ENCODE measurements at regions not wholly inside any gene's neighbourhood (a gene's known extent, or its start where the extent isn't known, plus 50 kb on each side); places are given as distances from the start of the nearest gene placed in this dataset.
"Not testable (repeated sequence)": the region's sequence is repeated elsewhere in the genome, so short reads cannot be mapped to it uniquely, and the experiment has no call there.

DNA sequence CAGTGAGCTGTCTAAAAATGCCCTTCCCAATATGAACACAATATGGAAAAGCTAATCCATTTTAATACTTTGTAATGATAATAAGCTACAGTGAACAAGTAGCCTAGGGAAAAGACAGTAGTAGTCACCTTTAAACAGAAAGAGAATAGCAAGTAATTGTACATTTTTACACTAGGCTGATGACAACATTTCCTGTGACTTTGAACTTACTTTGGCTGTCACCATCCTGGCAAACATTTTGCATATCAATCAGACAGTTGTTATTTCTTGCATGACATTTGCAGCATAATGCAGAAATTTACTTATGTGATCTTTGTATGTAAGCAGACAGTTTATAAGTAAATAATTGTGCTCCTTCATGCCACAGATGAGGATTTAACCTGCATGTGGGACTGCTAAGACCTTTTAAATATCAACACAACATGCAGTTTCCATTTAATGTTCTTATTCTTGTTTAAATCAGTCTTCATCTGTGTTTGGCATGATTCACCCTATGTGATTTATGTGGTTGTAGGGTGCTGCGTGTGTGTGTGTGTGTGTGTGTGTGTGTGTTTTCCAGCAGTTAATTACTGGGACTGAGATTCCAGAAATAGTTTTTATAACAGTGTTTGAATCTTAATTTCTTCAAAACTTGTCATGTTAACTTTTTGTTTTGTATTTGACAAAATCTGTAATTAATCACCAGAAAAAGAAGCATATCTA, 997.1 kb upstream of the ARRDC3 start:
- no peak for DNase-seq

DNA sequence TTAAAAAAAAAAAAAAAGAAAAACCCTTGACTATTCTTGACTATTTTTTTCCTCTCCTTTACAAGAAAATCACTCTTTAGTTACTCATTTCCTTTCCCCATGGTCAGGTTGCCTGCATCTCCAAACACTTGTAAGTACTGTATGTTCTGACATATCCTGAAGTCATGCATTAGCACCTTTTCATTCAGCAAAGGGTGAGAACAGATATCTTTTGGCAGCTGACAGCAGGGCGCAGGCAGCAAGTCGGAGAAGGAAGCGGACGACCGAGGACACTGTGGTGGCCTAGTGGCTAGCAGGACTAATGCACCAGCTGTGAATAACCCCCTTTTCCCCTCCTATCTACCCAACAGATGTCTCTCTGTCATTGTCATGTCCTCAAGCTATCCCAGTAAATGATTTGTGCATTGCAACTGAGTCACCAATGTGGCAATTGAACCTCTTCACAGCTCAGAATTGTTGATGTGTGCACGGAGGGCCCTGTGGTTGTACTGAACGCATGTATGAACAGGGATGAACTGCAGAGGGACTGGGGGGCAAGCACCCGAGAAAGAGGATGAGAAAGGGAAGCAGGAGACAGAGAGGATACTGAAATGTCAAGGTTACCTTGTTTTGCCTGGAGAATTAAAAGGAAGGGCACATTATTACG, 996.0 kb upstream of the ARRDC3 start:
- DNase-seq = no peak

DNA sequence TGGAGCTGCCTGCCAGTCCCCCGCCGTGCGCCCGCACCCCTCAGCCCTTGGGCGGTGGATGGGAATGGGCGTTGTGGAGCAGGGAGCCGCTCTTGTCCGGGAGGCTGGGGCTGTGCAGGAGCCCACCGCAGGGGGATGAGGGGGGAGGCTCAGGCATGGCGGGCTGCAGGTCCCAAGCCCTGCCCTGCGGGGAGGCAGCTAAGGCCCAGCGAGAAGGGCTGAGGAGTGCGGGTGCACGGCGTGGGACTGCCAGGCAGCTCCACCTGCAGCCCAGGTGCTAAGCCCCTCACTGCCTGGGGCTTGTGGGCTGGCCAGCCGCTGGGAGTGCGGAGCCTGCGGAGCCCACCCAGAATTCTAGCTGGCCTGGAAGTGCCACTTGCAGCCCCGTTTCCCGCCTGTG, 991.7 kb upstream of the ARRDC3 start:
- DNase-seq = no peak

DNA sequence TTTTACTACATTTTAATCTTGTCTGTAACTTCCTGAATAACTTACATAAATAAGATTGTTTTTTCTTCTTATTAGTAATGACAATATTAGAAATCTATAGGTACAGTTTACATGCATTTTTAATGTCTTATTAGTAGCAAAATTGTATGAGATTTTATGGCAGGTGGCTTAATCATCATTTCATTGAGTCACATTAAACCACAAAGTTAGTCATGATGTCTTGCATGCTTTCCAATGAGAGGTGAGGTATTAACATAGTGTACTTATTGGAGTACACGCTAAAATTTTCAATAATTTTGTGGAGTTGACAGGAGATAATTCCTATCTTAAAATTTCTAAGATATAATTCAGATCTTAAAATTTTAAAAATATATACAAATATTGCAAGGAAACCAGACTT, 989.6 kb upstream of the ARRDC3 start:
- no peak for DNase-seq

DNA sequence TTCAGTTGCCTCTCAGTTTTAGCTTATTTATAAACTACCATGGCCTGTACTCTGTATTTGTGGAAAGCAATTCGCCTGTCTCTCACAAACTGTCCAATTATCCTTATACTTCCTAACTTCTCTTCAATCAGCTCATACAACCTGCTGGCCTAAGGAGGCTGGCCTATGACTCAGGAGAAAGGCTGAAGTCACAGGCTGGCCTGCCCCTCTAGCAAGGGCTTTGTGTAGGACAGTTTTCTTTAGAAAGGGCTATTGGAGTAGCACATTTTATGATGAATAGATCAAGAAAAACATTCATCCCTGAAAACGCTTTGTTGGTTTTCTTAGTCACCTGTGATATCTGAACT, 988.7 kb upstream of the ARRDC3 start:
- no peak for DNase-seq

DNA sequence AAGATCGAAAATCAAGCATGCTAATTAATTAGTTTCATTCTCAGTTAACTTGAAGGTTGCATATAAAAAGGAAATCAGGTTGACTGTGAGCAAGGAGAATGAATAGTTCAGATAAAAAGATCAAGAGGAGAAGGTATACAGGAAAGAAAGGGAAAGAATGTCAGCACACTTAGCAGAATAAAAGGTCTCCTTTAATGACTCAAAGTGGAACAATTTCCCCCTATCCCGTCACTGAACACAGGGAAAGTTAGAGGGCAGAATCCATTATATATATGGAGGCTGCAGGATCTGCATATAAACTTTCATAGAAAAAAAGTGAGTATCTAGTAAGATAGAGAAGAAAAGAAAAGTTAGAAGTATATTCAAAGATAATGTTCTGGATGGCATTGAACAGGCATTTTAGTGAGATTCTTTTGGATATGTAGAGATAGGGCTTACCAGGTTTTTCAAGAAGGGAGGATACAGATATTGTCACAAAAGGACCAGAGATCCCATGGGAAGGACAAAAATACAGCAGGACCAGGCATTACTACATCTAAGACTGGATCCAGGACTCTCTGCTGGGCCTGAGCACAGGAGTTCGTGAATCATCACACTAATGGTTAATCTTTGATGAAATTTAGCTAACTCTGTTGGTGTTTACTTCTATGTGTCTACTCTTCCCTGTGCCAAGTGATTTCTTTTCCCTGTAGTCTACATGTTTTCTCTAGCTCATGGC, 988.2 kb upstream of the ARRDC3 start:
- DNase-seq = no peak

DNA sequence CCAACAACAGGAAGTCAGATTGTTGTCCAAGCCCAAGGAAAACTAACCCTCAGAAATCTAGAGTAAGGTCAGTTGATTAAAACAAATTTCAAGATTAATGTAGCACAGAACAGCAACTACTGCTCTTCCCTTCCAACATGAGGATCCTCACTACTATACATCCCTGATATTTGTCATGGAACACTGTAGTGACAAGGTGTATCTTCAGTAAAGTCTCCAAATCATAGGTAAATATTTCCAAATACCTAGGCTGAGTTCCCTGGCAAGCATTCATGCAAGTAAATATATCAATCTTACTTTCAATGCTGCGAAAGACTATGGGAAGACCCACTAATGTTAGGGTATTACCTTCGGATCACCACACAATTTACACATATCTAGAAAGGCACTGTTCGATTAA, 986.9 kb upstream of the ARRDC3 start:
- DNase-seq = no peak

DNA sequence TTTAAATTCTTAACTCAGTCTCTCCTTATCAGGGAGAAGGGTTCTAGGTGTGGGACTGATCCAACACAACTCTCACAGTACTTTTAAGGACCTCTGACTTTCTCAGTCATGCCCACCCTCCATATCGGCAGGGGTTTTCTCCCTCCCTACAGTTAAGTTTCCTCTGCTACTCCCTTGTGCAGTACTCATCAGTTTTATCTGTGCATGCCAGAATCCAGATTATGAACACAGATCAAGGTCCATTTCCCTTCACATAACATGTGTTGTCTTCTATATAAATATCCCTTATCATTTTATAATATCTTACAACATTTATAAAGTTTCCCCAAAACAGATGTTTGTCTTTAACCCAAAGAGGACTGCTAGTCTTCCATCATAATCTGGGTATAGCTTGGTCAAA, 986.5 kb upstream of the ARRDC3 start:
- no peak for DNase-seq

DNA sequence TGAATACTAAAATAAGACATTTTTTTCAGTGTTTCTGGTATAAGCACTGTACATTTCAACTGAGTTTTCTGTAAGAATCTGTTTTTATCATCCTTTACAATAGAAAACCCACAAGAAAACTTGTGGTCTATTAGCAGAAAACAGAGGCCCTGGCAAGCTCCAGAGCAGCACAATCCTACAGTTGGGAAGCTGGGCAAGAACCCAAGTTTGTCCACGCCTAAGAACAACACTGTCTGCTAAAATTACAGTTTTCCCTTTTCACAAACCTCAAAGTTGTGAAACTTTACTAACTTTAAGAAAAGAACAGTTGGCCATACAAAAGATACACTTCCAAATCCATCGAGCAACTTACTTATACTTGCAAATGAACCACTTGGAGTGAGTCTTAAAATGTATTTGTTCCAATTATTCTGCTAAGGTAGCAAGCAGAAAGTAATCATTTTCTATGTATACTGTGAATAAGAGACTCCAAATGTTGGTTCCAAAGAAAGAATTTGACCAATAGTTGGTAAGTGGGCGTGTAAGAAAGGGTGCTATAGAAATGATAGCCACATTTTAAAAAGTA, 982.0 kb upstream of the ARRDC3 start:
- DNase-seq = no peak

DNA sequence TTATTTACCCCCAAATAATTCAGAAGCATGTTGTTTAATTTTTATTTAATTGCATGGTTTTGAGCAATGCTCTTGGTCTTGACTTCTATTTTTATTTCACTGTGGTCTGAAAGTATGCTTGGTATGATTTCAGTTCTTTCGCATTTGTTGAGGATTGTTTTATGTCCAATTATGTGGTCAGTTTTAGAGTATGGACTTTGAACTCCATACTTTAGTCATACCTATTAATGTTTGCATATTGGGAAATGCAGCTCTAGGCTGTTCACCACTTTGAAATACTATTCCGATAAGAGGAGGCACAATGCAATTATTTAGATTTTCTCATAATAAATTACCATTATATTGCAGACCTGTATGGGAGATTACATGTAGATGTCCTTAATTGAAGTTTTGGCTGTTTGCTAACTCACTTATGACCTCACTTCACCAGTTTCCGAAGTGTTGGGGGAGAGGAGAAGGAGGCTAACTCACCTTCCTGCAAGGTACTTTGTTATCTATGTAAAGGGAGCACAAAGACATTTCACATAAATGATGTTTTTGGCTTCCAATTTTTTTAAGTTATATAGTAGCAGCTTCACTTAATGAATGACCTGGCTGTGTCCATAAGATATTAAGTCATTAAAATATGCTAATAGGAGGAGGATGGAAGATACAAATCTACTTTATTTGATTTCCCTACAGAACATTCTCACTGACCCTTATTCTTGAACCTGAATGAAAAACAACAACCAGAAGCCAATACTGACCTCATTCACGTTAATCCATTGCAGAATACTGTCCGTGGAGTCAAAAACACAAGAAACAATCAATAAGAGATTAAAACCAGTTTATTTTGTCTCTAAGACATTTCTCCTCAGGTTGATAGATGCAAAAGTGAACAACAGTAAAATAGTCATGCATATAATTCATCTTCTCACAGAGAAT, 970.3 kb upstream of the ARRDC3 start:
- no peak for DNase-seq

DNA sequence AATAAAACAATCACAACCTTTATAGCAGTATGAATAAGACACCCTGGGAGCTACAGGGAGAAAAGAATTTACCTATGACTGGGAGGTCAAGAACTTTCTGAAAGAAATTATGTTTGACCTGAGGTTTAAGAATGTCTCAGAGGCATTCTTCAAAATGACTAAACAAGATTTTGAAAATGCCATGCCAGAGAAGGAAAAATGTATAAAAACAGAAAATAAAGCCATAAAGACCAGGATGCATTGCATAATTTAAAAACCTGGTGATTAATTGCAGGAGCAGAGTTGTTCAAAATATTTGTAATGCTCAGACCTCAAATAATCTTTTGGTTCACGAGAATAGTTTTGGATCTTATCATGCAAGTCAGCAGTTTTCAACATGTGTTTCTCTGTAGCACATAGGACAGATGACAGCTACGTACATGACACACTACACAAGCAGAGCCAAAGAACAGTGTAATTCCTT, 954.7 kb upstream of the ARRDC3 start:
- DNase-seq = no peak

DNA sequence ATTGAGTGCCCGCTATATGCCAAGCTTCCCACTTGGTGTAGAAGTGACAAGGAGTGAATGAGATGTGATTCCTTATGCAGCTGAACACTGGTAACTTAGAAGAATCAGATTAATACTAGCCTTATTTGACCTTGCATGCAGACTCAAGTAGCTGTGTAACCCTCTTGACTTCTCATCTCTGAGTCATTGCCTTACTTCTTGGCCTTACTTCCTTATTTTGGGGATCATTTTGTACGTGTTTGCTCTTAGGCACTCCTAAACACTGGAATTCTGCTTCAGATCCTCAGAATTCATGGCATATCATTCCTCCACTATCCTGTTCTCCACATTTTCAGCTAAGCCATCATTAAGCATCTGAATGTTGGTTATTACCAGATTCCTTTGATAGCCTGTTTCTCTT, 948.9 kb upstream of the ARRDC3 start:
- DNase-seq = no peak

DNA sequence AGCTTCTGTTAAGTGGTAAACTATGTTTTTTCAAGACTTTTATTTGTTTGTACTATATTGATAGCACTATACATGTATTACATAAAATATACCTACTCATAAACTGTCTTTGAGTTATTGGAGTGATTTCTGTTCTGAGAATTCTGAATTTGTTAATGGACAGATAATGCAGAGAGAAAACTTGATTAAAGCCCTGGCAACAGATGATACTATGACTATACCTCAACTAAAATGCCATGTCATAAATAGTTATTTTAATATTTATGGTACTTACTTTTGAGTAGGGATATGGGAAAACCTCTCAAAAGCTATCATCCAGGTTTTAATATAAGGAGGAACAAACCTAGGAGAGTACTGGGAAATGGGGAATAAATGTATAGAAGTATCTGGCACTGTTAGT, 947.2 kb upstream of the ARRDC3 start:
- no peak for DNase-seq

DNA sequence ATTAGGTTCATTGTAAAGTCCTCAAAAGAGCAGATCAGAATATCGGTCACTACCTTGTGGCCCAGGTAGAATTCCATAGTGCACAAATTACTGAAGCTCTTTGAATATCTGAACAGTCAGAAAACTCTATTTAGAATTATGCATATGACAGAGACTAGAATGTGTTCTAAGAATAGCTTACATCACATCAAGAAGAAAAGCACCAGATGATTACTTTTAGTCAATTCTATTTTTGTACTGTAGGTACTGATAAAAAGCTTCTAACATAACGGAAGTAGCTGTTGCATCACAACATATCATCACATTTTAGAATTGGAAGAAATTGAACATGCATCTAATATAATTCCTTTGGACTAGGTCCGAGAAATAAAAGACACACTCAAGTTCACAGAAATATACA, 946.6 kb upstream of the ARRDC3 start:
- DNase-seq = no peak

DNA sequence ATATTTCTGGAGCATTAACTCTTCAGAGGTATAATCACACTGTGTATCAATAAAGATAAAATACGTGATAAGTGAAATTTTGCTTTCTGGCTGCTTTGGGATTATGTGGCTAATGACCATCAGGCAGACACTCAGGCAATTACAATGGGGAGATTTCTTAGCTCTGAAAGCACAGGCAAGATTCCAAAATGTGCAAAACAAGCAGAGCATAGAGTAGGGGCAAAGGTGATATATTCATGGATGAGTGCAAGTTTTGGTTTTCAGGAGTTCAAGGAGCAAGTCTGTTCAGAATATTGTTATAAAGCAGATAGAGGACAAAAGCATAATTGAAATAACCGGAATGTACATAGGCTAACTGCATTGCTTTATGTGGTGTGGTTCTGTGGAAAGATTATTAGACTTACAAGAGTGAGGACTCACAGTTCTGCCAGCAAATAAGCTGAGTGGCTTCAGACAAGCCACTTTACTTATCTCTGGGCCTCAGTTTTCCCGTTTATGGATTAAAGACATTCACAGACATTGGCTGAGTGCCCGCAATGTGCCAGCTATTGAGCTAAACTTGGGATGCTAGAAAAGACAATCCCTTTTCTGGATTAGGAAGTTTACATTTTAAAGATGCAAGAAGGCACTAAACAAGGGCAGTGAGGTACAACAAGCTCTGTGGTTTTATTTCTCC, 945.6 kb upstream of the ARRDC3 start:
- DNase-seq = no peak

DNA sequence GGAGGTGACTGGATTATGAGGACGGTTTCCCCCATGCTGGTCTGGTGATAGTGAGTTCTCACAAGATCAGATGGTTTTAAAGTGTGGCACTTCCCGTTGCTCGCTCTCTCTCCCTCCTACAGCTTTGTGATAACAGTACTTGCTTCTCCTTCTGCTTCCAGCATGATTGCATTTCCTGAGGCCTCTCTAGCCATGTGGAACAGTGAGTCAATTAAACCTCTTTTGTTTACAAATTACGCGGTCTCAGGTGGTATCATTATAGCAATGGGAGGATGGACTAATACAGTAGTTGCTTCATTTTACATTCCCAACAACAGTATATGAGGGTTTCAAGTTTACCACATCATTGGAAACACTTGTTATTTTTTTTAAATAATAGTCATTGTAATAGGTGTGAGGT, 937.3 kb upstream of the ARRDC3 start:
- DNase-seq = no peak

DNA sequence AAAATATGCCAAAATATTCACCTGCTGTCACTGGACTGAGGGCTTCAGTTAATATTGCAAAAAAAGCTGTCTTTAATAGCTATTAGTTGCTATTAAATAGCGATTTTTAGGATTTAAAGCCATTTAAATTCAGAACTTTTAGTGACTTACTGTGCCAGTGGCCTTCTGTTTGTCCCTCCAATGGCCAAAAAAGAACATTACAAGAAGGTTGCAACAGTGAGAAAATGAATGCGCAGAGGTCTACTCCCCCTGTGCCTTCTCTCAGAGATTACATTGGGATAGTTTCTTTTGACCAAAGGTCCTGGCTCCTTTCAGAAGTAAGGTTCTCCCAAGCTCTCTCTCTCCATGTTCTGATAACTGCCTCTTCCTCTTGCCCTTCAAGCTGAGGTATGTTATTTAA, 930.3 kb upstream of the ARRDC3 start:
- DNase-seq = no peak

DNA sequence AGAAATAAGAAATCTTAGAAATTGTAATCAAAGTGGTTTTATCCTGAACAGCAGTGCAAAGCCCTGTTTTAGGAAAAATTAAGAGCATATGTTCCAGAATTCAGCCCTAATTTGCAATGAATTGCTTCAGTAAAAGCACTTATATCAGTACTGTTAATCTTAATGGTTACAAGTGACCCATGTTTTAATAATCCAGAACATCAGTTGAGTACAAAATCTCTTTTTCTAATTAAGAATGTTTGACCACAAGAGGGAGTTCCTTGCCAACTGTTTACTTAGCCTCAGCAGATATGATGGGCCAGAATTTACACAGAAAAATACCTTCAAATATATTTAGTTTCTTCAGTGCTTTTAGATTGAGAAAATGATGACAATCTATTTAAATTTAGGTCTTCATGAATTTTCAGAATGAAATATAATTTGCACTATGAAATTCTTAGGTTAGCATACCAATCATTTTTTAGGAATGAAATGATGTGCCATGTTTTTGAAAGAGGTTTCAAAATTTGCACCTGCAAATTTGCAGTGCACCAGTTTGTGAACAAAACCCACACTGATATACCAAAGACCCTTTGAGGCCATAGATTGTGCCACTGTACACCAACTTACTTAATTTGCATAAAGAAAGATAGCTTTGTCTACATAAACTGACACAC, 926.3 kb upstream of the ARRDC3 start:
- DNase-seq = no peak

DNA sequence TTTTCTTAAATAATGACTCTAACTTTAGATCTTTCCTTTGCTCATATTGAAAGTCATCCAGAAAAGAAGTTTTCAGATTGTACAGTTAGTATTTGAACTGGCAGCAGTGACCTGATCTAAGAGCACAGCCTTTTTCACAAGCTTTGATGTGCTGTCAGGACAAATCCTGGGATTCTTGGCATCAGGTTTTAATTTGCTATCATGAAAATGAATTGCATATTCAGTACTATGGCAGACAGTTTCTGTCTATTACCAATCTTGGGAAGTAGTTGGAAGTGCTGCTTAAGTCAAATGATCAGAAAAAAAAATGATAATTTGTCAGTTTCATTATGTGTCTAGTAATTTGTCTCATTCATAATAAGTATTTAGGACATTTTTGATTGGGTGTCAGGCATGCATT, 925.6 kb upstream of the ARRDC3 start:
- no peak for DNase-seq

DNA sequence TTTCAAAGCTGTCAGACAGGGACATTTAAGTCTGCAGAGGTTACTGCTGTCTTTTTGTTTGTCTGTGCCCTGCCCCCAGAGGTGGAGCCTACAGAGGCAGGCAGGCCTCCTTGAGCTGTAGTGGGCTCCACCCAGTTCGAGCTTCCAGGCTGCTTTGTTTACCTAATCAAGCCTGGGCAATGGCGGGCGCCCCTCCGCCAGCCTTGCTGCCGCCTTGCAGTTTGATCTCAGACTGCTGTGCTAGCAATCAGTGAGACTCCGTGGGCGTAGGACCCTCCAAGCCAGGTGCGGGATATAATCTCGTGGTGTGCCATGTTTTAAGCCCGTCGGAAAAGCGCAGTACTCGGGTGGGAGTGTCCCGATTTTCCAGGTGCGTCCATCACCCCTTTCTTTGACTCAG, 919.2 kb upstream of the ARRDC3 start:
- not testable (repeated sequence) for DNase-seq

DNA sequence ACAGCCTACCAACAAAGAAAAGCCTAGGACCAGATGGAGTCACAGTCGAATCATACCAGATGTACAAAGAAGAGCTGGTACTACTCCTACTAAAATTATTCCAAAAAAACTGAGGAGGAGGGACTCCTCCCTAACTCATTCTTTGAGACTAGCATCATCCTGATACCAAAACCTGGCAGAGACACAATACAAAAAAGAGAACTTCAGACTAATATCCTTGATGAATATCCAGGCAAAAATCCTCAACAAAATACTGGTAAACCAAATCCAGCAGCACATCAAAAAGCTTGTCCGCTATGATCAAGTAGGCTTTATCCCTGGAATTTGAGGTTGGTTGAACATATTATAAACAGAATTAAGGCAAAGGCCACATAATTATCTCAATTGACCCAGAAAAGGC, 900.4 kb upstream of the ARRDC3 start:
- DNase-seq = no peak
